Vagina (tissue), 2 donors: ENCODE measurements at regions not wholly inside any gene's neighbourhood (a gene's known extent, or its start where the extent isn't known, plus 50 kb on each side); places are given as distances from the start of the nearest gene placed in this dataset.

ENCODE experiments used
- DNase-seq, 2 donors: peaks; one replicate each; pipeline ENCODE4 v3.0.0-alpha.2; 2017; ENCODE audit errors: extremely low spot score in 2 of 2
- H3K27ac ChIP-seq: fragments of 200-600 bp; sonication (generic); one replicate; pipeline ENCODE4 v1.5.1; 2019
- H3K27me3 ChIP-seq: fragments of 200-600 bp; sonication (generic); one replicate; pipeline ENCODE4 v1.5.1; 2019
- H3K36me3 ChIP-seq, 2 donors: fragments of 200-600 bp; sonication (generic); one replicate each; pipeline ENCODE4 v1.5.1; 2017 to 2019
- H3K4me1 ChIP-seq: fragments of 200-600 bp; sonication (generic); one replicate; pipeline ENCODE4 v1.5.1; 2019
- H3K4me3 ChIP-seq, 2 donors: fragments of 200-600 bp; sonication (generic); 1 replicate in 1 of 2; 2 replicates in 1 of 2; pipeline ENCODE4 v1.5.1; 2016 to 2019
- H3K9me3 ChIP-seq: fragments of 200-600 bp; sonication (generic); one replicate; pipeline ENCODE4 v1.5.1; 2019
- CTCF ChIP-seq, 3 experiments: fragments of 450-650 bp in 2 of 3; fragments of 200-600 bp in 1 of 3; sonication (generic) in 1 of 3; IDR thresholded peaks; one replicate each; pipeline ENCODE4 v1.5.1; 2017 to 2019; ENCODE audit warnings: antibody characterized with exemption in 3 of 3, mild to moderate bottlenecking in 2 of 3, moderate library complexity in 2 of 3
- POLR2A ChIP-seq, 2 donors: fragments of 450-650 bp; IDR thresholded peaks; one replicate each; pipeline ENCODE4 v1.6.1; 2017; ENCODE audit warnings: antibody characterized with exemption in 2 of 2, mild to moderate bottlenecking in 2 of 2, moderate library complexity in 2 of 2
- POLR2AphosphoS5 ChIP-seq, 2 donors: sonication (generic); formaldehyde crosslinking; IDR thresholded peaks; one replicate each; pipeline ENCODE4 v1.9.0; 2017; ENCODE audit warnings: antibody characterized with exemption in 2 of 2, mild to moderate bottlenecking in 2 of 2, low read depth in 1 of 2; ENCODE audit not compliant: insufficient read depth in 1 of 2
- intact Hi-C: fragments of 100-400 bp; cut with DNase I; formaldehyde crosslinking; loops from one replicate; pipeline ENCODE4 v1.15.1; 2023

DNA sequence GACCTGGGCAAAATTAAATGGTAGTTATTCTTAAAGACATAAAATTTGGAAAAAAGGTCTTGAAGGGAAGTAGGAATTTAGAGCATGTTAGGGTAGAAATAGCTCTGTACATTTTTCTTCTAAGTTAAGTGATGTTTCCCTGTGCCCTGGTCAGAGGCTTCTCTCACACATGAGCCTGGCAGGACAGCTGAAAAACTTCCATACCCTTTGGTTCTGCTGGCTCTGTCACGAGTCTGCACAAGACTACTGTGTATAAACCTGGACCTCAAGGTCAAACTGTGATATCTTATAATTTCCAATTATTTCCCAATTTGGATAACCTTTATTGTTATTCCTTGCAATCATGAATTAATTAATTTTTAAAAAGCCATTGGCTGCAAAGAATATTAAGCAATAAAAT lies 664.7 kb downstream of the BCL11A start:
- Histone ChIP-seq H3K9me3 (no peaks in the 10 kb centered on the region), H3K4me3 (no peak overlapping the region), H3K27me3 (no peaks in the 10 kb centered on the region), H3K4me1 (no peaks in the 10 kb centered on the region), H3K36me3 (no peaks in the 10 kb centered on the region), H3K27ac (no peak overlapping the region)
- intact Hi-C loops = no loop called here
- no peak for DNase-seq
- TF ChIP-seq POLR2AphosphoS5 (IDR thresholded peaks at IDR 0.05; ENCODE audit: insufficient read depth in 1 of 2, low read depth in 1 of 2) (no peak), POLR2A (IDR thresholded peaks at IDR 0.05) (no peak), CTCF (IDR thresholded peaks at IDR 0.05) (no peak)

DNA sequence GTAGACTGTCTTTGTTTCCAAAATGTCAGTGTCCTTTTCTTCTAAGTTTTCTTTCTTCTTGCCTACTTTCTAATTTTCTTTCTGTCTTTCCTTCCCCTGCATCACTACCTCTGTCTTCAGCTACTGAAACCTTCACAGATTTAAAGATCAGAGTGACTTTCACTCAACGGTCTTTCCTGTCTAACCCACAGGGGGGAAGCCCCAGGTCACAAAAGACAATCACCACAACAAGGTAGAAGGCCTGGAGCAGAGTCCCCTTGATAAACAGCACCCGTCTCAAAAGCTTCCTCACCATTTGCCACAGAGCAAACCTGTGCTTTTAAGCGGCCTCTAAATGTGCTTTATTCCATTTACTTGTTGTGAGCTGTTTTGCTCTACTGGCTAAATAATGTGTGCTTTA lies 665.4 kb downstream of the BCL11A start:
- H3K4me1 ChIP-seq = no peaks in the 10 kb centered on the region

DNA sequence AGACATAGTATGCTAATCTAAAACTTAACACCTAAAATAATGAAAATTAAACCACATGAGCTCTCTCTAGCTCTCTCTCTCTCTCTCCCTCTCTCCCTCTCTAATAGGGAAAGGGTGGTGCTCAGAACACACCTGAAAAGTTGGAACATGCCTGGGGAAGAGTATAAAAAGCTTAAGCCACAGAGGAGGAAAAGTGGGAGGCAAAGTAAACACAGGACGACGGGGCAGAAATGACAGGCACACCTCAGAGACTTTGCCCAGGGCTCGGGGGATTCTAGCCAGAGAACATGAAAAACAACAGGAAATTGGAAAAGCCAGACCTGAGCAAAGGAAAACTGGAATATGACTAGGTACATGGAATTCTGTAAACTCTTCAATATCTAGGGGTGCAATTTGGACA lies 666.1 kb downstream of the BCL11A start:
- intact Hi-C loops = no loop called here
- H3K27me3 ChIP-seq = no peaks in the 10 kb centered on the region
- H3K4me3 ChIP-seq = no peak overlapping the region
- H3K4me1 ChIP-seq = no peaks in the 10 kb centered on the region
- H3K36me3 ChIP-seq = no peaks in the 10 kb centered on the region
- TF ChIP-seq POLR2AphosphoS5 (IDR thresholded peaks at IDR 0.05; ENCODE audit: insufficient read depth in 1 of 2, low read depth in 1 of 2) = no peak
- TF ChIP-seq CTCF (IDR thresholded peaks at IDR 0.05) = no peak
- no peak for TF ChIP-seq POLR2A (IDR thresholded peaks at IDR 0.05)
- H3K9me3 ChIP-seq = no peaks in the 10 kb centered on the region
- H3K27ac ChIP-seq = no peak overlapping the region
- DNase-seq = no peak

More for the DNA sequence above, 665.4 kb downstream of the BCL11A start:
- DNase-seq = no peak
- no peak overlapping the region for H3K27ac ChIP-seq
- no peaks in the 10 kb centered on the region for H3K27me3 ChIP-seq
- TF ChIP-seq POLR2AphosphoS5 (IDR thresholded peaks at IDR 0.05; ENCODE audit: insufficient read depth in 1 of 2, low read depth in 1 of 2) (no peak), CTCF (IDR thresholded peaks at IDR 0.05) (no peak), POLR2A (IDR thresholded peaks at IDR 0.05) (no peak)
- intact Hi-C loops = no loop called here
- no peaks in the 10 kb centered on the region for H3K9me3 ChIP-seq
- no peaks in the 10 kb centered on the region for H3K36me3 ChIP-seq
- H3K4me3 ChIP-seq = no peak overlapping the region

- intact Hi-C loops = no loop called here
- H3K9me3 ChIP-seq = no peaks in the 10 kb centered on the region
- DNase-seq = no peak
- no peaks in the 10 kb centered on the region for H3K36me3 ChIP-seq
- no peak overlapping the region for H3K27ac ChIP-seq
- no peak for TF ChIP-seq CTCF (IDR thresholded peaks at IDR 0.05)
- TF ChIP-seq POLR2A (IDR thresholded peaks at IDR 0.05) = no peak
- no peak for TF ChIP-seq POLR2AphosphoS5 (IDR thresholded peaks at IDR 0.05; ENCODE audit: insufficient read depth in 1 of 2, low read depth in 1 of 2)
- no peaks in the 10 kb centered on the region for H3K4me1 ChIP-seq
- H3K4me3 ChIP-seq = no peak overlapping the region
- no peaks in the 10 kb centered on the region for H3K27me3 ChIP-seq
These were observed 666.7 kb downstream of the BCL11A start for GRCh38 chr2:59886759-59887158.

DNA sequence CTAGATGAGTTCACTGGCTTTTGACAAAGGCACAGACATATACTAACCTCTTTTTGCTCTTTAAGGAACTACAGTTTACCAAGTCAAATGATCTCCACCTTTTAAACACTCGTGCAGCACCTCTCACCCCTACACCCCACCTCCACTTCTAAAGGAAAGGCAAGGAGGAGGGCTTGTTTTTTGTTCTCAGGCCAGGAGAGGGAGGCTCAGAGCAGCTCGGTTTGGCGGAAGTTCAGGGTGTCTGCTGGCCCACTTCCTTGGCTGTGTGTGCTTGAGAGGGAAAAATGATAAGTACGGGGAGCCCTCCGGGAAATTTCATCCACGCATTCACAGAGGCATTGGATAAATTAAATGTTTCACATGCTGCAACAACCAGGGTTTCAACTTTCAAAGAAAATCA lies 667.9 kb downstream of the BCL11A start:
- DNase-seq = no peak
- intact Hi-C loops = no loop called here
- no peaks in the 10 kb centered on the region for H3K27me3 ChIP-seq
- no peak overlapping the region for H3K4me3 ChIP-seq
- H3K9me3 ChIP-seq = no peaks in the 10 kb centered on the region
- H3K36me3 ChIP-seq = no peaks in the 10 kb centered on the region
- H3K4me1 ChIP-seq = no peaks in the 10 kb centered on the region
- no peak overlapping the region for H3K27ac ChIP-seq
- TF ChIP-seq CTCF (IDR thresholded peaks at IDR 0.05) (no peak), POLR2A (IDR thresholded peaks at IDR 0.05) (no peak), POLR2AphosphoS5 (IDR thresholded peaks at IDR 0.05; ENCODE audit: insufficient read depth in 1 of 2, low read depth in 1 of 2) (no peak)
